ENCODE measurements at regions not wholly inside any gene's neighbourhood (a gene's known extent, or its start where the extent isn't known, plus 50 kb on each side); places are given as distances from the start of the nearest gene placed in this dataset.

DNA sequence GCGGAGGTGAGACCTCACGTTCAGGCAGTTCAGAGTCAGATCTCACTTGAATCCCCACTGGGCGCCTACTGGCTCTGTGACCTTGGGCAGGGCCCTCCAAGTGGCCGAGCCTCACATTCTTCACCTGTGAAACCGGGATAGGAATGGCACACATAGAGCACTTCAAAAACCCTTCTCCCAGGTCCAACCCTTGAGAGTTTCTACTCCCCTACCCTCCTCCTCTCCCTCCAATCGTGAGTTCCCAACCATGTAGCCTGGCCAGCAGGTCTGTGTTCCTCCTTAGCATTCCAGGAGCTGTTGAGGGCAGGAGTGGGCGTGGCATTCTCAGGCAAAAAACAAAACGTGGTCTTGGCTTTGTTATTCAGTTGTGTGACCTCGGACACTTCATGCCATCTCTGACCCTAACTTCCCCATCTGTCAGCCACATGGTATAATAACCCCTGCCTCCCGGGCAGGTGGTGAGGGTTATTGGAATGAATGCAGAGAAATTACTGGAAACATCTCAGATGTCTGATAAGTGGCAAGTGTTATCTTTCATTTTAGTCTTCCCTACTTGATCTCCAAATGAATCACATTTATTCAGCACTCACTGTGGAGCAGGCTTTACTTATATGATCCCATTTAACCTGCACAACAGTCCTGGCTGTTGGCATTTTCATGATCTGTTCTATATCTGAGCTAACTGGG, 112.8 kb upstream of the BOD1 start:
- Histone ChIP-seq H3K4me3 (ENCODE audit: extremely low read depth in 1 of 4, insufficient read depth in 2 of 4, low read depth in 3 of 4, low read length in 4 of 4) (no peak overlapping the region), H3K36me3 (ENCODE audit: control insufficient read depth in 2 of 4, insufficient read depth in 4 of 4, low read length in 3 of 4) (no peaks in the 10 kb centered on the region), H3K56ac (replicated peaks; ENCODE audit: insufficient read length, low read depth, low read length) (no peak overlapping the region), H2BK15ac (ENCODE audit: low read length) (no peak overlapping the region), H2BK120ac (replicated peaks; ENCODE audit: low read depth, low read length) (no peak overlapping the region), H3K14ac (ENCODE audit: insufficient read length) (no peak overlapping the region), H4K5ac (ENCODE audit: insufficient read length, low read depth, low read length) (no peak overlapping the region), H3K27ac (ENCODE audit: low read depth, low read length) (no peak overlapping the region), H3K18ac (ENCODE audit: extremely low read depth, low read length) (no peak overlapping the region), H2BK20ac (ENCODE audit: low read length) (no peak overlapping the region), H2BK5ac (ENCODE audit: low read depth, low read length) (no peak overlapping the region), H3K9me3 (ENCODE audit: insufficient read depth in 2 of 2, low read depth in 1 of 2, low read length in 1 of 2) (no peaks in the 10 kb centered on the region), H2BK12ac (ENCODE audit: low read depth, low read length) (no peak overlapping the region; the same call in 1 of the 2 replicates), H3K27me3 (replicated peaks in 1 of 4; ENCODE audit: control insufficient read depth in 3 of 4, extremely low read depth in 1 of 4, insufficient read depth in 3 of 4, low read length in 3 of 4) (no peaks in the 10 kb centered on the region; a peak in 1 of 7 replicates), H4K20me1 (replicated peaks in 1 of 2; ENCODE audit: control insufficient read depth in 1 of 2, insufficient read depth in 2 of 2, low read length in 2 of 2) (no peaks in the 10 kb centered on the region), H3K4me2 (ENCODE audit: insufficient read depth in 1 of 2, low read depth in 2 of 2, low read length in 2 of 2) (no peak overlapping the region), H4K8ac (ENCODE audit: extremely low read depth, insufficient read depth, low read length) (peak overlapping the region; percentile 29), H2AFZ (ENCODE audit: low read length) (no peak overlapping the region), H3K9ac (replicated peaks in 1 of 4; ENCODE audit: extremely low read depth in 1 of 4, low read depth in 3 of 4, low read length in 3 of 4) (no peak overlapping the region), H3K79me2 (ENCODE audit: control insufficient read depth in 1 of 2, insufficient read depth in 2 of 2, low read length in 2 of 2) (no peaks in the 10 kb centered on the region), H3K79me1 (ENCODE audit: low read depth, low read length) (no peaks in the 10 kb centered on the region), H4K91ac (replicated peaks; ENCODE audit: insufficient read length, low read length) (peak overlapping the region; percentile 41), H2AK5ac (ENCODE audit: low read depth, low read length) (no peak overlapping the region), H3K4me1 (replicated peaks in 1 of 4; ENCODE audit: control insufficient read depth in 3 of 4, insufficient read depth in 4 of 4, low read length in 3 of 4) (peaks cover 2 to 6% (median 4%) of the 10 kb centered on the region in 4 experiments; a peak in 5 of 7 replicates), H3K23me2 (ENCODE audit: low read depth, low read length) (no peaks in the 10 kb centered on the region), H3K23ac (ENCODE audit: insufficient read length) (no peak overlapping the region), H3K4ac (replicated peaks; ENCODE audit: insufficient read length, low read depth, low read length) (no peak overlapping the region)
- TF ChIP-seq, protein P1, sequence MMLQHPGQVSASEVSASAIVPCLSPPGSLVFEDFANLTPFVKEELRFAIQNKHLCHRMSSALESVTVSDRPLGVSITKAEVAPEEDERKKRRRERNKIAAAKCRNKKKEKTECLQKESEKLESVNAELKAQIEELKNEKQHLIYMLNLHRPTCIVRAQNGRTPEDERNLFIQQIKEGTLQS (IDR thresholded peaks at IDR 0.05; ENCODE audit: insufficient read depth, low read depth, low read length) = no peak
- TF ChIP-seq ASH2L (IDR thresholded peaks at IDR 0.05; ENCODE audit: low read length) = no peak
- peak; percentile 72 for TF ChIP-seq TEAD4 (IDR thresholded peaks at IDR 0.05; ENCODE audit: low read depth, low read length)
- DNase-seq (ENCODE audit: low read depth in 1 of 2, low spot score in 2 of 2) (no peak), FAIRE-seq (no peak)
- ChIA-PET POLR2A (ENCODE audit: partially characterized antibody) (interaction anchor here (1.3 to 2.3 kb wide), 2 partner anchors 11 to 59 kb away, joined by 3 to 9 read pairs; no protein-coding TSS in a partner anchor), CTCF (ENCODE audit: partially characterized antibody) (interaction anchor here (0.7 to 3.0 kb wide), 3 partner anchors 8 to 255 kb away, joined by 3 to 11 read pairs (median 4); no protein-coding TSS in a partner anchor)
- WGBS, 2 experiments (ENCODE audit: extremely low coverage in 1 of 2, insufficient coverage in 1 of 2, insufficient read length in 1 of 2, insufficient replicate concordance in 2 of 2, low coverage in 1 of 2, low lambda C conversion rate in 2 of 2, missing lambda C conversion rate in 1 of 2) = 69% methylated on average over 10 of the region's 10 CpGs; no CpG with 5 or more reads in 1 of the 2 experiments
